Medulla oblongata (tissue), 1 donor: ENCODE measurements at regions not wholly inside any gene's neighbourhood (a gene's known extent, or its start where the extent isn't known, plus 50 kb on each side); places are given as distances from the start of the nearest gene placed in this dataset.

ENCODE experiments used
- DNase-seq: peaks from one replicate; pipeline ENCODE4 v3.0.0-alpha.2; 2015; ENCODE audit errors: extremely low spot score

DNA sequence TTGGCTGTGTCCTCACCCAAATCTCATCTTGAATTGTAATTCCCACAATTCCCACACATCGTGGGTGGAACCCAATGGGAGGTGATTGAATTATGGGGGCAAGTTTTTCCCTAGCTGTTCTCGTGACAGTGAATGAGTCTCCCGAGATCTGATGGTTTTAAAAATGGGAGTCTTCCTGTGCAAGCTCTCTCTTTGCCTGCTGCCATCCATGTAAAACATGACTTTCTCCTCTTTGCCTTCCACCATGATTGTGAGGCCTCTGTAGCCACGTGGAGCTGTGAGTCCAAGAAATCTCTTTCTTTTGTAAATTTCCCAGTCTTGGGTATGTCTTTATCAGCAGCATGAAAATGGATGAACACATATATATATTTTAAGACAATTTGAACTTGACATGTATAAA is 285.4 kb downstream of the BAMBI start:
- DNase-seq = no peak

DNA sequence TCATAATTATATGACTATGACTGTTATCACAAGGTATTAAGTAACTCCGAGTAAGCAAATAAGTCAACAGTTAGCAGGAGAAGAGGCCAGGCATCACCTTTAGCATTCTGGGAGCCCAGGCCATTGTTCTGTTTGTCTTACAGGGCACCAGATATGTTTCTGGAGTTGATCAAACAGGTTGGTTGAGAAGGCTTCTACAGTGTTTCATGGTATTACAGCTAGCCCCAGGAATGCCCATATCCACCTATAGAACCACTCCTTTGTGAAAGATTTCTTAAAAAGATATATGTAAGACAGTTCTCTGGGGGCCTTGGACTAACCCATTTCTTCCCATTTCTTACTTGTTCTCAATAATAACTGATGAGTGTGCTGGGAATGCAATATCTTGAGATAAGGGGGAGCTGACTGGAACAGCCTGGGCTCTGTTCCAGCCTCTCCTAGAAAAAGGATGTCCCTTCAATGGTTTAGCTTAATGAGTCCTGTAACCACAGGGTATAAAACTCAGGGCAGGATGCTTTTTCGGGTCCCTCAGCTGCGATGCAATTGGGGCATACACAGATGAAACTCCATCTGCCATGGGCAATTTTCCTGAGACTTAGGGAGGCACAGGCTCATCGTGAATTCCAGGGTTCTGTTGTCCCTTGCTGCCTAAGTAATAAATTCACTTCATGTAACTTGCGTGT is 286.4 kb downstream of the BAMBI start:
- DNase-seq = no peak

DNA sequence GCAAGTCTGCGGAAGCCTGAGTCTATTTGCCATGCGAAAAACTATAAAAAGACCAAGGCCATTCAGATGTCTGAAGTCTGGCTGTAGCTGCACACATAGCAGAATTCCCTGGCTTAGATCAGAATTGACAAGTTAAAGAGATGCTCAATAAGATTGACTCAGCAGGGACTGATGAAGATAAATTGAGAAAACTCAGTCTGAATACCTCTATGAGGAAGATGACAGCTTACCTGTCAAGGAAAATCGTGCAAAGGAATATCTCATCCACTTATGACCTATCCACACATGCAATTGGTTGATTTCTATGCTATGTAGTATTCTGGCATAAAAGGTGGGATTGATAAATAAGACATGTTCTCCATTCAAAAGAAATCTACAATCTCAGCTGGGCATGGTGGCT is 288.6 kb downstream of the BAMBI start:
- DNase-seq = no peak

DNA sequence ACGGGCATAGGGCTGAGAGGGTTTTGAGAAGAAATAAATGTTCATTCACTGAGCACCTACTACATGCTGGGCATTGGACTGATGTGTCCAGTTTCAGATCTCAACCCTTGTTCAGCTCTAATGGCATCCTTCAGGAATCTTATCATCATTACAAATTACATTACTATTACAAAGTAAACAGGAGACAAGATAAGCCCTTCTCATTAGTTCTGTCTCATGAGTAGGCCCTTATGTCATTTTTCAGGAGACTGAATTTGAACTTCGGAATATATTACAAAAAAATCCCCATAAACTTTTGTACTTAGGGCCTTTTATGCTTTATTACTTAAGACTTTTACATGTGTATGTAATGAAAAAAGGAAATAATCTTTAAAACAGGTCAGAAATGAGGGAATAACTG is 289.7 kb downstream of the BAMBI start:
- DNase-seq = no peak

DNA sequence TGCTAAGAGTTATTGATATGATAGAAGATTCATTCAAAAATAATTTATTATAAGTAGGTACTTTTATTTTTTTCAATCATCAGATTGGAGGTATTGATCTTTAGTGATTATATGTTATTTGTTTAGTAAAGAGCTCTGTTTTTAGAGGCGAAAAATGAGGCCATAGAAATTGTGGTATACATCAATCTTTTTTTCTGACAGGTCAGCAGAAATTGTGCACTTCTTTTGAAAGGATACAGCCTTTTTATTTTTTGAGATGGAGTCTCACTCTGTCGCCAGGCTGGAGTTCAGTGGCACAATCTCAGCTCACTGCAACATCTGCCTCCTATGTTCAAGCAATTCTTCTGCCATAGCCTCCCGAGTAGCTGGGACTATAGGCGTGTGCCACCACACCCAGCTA is 292.1 kb downstream of the BAMBI start:
- no peak for DNase-seq

DNA sequence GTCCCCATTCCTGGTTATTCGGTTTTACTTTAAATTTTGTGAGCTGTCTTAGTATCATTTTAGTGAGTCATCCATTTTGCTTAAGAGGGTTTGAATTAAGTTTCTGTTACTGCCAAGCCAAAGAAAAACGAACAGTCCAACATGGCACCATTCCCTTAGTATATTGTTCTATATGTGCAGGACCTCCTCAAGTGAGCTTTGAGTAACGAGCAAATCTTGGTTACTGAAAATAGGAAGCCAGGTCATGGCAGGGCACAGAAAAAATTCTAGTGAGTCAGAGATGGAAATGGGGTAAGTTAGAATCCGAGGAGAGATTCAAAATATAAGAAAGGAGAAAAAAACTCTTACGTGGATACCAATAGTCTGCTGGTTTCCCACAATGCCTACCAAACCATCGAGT is 292.9 kb downstream of the BAMBI start:
- no peak for DNase-seq

DNA sequence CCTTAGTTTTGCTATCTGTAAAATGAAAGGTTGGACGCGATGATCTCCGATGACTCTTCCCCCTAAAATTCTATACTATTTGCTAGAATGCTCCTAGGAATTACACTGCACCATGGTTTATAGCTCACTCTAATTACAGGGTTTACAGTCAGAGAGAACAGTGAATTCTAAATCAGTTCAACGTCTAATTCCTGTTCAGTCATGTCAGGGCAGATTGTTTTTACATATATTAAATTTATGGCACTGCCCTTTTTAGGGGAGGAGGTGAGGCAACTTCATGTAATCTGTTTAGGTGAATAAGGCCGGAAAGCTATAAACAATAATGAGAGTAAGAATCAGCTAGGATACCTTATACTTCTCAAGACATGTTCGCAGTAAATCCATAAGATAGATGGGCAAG is 293.9 kb downstream of the BAMBI start:
- no peak for DNase-seq

DNA sequence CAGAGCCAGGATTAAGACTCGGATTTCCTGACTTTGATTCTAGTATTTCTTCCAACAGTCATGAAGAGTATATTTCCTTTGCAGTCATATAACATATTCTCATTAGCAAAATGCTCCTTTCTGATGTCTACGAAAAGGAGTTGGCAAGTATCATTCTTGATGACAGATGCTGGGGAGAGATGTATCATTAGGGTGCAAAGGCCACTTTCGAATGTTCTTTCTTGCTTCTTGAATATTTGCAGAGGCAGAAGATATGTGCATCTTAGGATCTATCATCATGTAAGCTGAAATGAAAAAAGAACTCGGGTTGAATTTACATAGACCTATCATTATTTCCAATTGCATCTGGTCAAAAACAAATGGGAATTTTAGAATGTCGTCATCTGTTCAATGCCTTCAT is 294.4 kb downstream of the BAMBI start:
- DNase-seq = no peak

DNA sequence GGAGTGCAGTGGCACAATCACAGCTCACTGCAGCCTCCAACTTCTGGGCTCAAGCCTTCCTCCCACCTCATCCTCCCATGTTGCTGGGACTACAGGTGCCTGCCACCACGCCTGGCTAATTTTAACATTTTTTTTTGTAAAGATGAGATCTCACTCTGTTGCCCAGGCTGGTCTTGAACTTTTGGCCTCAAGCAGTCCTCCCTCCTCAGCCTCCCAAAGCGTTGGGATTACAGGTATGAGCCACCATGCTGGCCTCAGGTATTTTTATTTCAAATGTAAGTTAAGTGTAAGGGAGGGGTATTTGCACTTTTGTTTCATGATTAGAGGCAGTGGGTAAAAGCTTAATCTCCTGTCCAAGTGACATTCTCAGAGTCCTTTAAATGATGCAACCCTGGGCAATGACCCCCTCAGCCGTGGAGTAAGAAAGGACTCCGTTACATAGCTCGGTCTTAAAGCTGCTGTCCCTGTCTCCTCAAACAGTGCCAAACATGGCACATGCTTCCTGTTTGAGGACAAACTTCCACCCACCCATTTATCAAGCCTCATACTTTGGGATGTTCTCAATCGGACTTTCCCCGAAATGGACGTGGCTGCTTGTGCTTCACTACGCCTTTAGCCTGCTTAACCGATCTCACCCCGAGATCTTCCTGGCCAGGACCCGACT is 296.1 kb downstream of the BAMBI start:
- DNase-seq = no peak

DNA sequence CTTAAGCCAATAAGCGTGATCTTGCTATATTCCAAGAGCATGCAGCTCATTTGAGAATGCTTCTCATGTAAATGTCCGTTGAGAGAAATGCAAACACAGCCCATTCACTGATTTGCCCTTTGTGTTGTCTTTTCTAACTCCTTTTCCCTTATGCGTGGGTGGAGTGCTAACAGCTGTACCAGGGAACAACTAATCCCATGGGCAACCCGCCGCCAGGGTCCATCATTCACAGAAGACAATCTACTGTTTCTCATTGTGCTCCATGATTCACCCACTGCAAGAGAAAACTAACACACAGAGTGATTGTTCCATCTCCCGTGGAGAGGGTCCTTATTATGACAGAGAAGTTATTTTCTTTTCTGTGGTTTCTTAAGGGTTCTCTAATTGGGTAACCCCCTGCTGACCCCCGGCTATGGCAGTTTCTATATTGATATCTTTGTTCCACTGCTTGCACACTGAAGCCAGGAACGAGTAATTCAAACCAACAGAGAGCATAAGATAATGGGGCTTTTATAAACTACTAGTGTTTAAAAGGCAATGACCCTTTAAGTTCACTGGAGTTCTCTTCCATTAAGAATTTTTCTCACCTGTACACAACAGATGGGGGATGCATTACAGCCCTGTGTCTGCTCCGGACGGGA is 298.7 kb downstream of the BAMBI start:
- peak; percentile 66 for DNase-seq

DNA sequence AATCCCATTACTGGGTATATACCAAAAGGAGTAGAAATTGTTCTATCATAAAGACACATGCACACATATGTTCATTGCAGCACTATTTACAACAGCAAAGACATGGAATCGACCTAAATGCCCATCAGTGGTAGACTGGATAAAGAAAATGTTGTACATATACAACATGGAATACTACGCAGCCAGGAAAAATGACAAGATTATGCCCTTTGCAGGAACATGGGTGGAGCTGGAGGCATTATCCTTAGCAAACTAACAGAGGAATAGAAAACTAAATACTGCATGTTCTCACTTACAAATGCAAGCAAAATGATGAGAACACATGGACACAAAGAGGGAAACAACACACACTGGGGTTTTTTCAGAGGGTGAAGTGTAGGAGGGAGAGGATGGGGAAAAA is 300.2 kb downstream of the BAMBI start:
- no peak for DNase-seq

DNA sequence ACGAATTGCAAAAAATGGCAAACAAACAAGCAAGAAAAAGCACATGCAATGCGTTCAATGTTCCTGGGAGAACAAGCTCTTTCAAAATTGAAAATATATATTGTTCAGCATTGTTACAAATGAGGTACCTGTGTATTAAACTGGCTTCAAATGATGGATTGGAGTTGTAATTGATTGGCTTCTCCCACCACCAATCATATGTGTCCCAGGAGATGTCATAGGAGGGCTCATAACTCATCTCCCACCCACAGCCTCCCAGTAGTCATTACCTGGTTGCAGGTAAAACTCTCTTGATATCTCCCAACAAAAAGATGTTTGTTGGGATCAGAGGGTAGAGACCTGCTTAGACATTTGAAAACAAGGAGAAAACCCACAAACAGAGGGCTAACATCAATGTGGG is 302.9 kb downstream of the BAMBI start:
- DNase-seq = no peak

DNA sequence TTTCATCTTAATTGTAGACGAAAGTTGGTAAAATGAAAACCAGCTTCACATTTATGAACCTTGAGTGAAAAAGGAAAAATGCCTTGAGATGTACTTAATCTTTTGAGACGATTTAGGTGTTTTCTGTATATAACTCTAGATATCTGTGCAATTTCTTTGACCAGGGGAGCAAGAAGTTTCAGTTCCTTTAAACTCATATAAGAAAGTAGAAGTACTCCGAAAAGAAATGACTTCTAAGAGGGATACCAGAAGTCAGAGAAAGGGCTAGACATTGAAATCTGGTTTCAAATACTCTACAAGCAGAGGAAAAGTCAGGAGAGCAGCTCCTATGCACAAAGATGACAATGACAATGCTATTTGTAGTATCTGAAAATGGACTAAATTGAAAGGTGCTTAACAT is 303.7 kb downstream of the BAMBI start:
- no peak for DNase-seq

DNA sequence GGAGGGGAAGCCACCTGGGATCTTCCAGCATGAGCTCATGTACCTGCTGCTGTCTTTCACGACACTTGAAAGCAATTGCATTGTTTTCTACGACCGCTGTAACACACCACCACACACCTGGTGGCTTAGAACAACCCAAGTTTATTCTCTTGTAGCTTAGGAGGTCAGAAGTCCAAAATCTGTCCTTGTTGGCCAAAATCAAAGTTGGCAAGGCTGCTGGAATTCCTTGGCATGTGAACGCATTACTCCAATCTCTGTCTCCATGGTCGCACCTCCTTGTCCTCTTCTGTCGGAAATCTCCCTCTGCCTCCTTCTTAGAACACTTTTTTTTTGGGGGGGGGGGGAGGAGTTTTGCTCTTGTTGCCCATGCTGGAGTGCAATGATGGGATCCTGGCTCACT is 305.7 kb downstream of the BAMBI start:
- no peak for DNase-seq

DNA sequence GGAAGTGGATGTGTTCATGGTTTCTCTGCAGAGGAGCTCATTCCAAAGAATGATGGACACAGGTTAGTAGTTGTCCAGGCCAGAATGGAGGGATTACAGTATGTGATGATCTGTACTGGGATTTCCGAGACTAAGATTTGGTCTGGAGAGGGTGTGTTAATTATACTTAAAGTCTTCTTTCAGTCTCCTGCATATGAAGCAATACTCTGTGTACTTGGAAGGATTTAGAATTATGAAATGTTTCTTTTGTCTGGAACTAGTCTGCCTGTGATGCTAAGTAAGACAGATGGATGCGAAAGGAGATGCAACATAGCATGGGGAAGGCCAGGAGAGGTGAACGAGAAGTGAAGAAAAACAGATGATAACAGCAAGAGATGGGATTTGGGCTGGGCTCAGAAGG is 305.1 kb upstream of the LYZL1 start:
- DNase-seq = no peak

DNA sequence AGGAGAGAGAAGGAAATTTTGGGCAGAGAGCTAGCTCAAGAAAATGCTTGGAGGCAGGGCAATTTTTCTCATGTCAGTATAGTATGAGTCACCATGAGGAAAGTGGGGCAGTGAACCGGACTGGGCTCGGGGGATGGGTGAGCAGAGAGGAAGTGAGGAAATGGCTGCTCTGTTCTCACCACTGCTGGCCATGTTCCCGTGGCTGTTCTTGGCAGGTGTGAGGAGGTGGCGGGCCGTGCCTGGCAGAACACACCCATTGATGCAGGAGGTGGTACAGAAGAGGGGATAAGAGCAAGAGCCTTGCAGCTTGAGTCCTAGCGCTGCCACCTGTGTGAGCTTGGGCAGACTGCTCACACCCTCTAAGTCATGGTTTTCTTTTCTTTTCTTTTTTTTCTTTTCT is 304.4 kb upstream of the LYZL1 start:
- DNase-seq = peak; percentile 30

DNA sequence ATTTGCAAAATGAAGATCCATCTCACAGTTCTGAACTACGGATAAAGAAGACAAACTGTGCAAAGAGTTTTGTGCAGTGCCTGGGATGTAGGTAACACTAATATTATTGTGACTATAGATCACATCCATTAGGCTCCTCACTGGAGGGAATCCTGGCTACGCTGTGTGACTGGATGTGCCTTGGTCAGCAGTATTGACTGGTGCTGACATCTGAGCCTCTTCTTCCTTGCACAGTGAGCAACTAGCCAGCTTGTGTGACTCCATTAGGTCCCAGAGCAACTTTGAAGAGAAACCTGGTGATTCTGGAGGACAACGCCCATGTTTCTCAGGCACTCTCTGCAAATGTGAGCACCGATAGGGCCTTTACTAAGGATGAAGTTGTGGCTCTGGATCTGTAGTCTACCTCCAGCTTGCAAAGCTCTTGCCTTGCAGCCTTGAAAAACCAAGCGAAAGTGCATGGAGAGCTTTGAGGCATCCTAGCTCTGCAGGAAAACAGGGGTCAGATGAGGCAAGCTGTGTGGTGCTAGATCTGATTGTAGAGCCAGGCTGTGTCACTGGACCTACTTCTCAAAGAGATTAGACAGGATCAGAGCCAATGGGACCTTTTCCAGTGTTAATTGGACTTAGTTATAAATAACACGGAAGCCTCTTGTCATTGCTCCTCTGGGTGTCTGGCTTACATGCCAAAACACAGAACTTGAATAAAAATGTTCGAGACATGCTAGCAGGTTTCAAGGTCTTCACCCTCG is 303.6 kb upstream of the LYZL1 start:
- DNase-seq = no peak

DNA sequence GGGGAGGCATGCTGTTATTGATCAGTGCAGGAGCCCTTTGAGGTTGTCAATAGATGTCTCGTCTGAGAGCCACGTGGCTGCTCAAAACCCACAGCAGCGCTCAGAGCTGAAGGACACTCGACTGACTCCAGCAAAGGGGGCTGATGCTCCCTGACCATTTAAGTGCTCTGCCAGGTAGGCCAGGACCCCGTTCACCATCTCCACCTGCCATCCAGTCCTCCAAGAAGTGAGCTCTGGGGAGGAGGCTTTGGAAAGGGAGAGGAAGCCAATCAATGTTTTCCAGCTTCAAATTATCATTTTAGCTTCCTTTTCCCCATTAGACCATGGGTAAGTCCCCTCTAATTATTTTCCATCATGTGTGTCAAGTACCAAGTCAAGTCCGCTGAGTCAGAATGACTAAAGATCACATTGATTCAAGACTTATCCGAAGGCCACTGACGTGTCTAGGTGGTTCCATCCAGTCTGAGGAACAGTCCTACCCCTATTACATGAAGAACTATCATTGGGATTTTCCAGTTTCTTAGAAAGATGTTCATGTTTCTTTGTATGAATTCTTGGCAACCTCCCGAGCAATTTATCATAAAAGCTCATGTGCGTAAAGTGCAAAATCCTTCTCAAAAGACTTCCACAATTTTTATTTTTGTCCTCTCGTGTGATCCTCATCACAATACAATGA is 302.6 kb upstream of the LYZL1 start:
- DNase-seq = no peak

DNA sequence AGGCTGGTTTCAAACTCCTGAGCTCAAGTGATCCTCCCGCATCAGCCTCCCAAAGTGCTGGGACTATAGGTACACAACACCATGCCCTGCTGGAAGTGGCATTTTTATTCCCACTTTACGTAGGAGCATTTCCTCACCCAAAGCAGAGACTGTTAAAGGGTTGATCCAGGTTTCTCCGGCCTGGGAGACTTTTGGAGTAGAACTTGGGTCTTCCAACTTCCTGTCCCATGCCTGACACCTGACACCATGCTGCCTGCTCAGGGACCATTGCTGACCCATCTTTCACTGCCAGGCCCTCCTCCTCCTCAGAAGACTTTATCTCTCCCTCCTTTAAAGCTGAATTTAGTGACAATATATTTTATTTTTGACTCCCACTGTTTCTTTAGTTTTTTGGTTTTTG is 302.0 kb upstream of the LYZL1 start:
- no peak for DNase-seq

DNA sequence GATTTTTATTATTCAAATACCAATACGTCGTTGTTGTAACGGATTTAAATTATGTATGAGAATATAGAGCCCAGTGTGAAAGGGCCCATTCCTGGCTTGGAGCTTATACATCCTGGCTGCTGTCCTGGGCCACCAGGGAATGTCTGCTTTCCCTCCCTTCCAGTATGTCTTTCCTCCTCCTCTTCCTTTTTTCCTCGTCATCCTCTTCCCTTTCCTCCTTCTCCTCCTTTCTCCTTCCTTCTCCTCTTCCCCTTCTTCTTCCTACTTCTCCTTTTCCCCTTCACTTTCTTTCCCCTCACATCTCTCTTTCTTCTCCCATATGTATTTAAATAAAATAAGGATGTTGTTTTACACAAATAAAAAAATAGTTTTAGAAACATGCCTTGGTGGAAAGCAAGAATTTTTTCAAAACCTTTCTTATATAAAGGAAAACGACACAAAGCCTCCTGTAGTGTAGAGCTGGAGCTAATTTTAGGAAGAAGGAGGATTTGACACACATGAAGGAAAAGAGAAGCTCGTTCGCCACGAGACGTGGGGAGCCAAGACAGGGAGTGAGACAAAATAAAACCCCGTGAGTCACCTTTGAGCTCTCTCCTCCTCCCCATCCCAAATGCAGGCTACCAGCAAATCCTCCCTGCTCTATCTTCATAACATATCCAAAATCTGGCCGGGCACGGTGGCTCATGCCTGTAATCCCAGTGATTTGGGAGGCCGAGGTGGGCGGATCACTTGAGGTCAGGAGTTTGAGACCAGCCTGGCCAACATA is 301.1 kb upstream of the LYZL1 start:
- no peak for DNase-seq

DNA sequence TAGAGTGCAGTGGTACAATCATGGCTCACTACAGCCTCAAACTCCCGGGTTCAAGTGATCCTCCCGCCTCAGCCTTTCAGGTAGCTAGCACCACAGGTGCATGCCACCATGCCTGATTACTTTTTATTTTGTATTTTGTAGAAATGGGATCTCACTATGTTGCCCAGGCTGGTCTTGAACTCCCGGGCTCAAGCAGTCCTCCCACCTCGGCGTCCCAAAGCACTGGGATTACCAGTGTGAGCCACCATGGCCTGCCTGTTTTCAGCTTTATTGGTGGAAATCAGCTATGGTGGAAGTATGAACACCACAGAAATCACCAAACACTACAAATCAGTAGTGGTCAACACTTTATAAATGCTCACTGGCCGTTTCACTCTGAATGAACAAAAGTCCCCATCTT is 299.9 kb upstream of the LYZL1 start:
- no peak for DNase-seq
